ENCODE measurements at regions not wholly inside any gene's neighbourhood (a gene's known extent, or its start where the extent isn't known, plus 50 kb on each side); places are given as distances from the start of the nearest gene placed in this dataset.

- DNase-seq (ENCODE audit: low read depth) = no peak
Measured at GRCh38 chr3:116848248-116848829, 138.8 kb downstream of the TUSC7 start.

DNA sequence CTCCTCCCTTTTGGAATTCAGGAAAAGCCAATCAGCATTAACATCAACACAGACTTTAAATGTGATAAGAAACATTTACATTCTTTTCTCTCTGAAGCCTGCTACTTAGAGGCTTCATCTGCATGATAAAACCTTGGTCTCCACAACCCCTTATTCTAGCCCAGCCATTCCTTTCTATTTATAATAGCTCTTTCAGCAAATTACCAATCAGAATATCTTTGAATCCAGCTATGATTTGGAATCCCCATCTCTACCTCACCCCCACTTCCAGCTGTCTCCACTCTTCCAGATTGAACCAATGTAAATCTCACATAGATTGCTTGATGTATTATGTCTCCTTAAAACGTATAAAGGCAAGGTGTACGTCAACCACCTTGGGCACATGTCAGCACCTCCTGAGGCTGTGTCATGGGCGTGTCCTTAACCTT, 139.7 kb downstream of the TUSC7 start:
- DNase-seq (ENCODE audit: low read depth) = no peak

GRCh38 chr3:116852803-116853202, 143.2 kb downstream of the TUSC7 start:
- no peak for DNase-seq (ENCODE audit: low read depth)

- no peak for DNase-seq (ENCODE audit: low read depth)
Measured at GRCh38 chr3:116863270-116863770, 153.7 kb downstream of the TUSC7 start.

DNA sequence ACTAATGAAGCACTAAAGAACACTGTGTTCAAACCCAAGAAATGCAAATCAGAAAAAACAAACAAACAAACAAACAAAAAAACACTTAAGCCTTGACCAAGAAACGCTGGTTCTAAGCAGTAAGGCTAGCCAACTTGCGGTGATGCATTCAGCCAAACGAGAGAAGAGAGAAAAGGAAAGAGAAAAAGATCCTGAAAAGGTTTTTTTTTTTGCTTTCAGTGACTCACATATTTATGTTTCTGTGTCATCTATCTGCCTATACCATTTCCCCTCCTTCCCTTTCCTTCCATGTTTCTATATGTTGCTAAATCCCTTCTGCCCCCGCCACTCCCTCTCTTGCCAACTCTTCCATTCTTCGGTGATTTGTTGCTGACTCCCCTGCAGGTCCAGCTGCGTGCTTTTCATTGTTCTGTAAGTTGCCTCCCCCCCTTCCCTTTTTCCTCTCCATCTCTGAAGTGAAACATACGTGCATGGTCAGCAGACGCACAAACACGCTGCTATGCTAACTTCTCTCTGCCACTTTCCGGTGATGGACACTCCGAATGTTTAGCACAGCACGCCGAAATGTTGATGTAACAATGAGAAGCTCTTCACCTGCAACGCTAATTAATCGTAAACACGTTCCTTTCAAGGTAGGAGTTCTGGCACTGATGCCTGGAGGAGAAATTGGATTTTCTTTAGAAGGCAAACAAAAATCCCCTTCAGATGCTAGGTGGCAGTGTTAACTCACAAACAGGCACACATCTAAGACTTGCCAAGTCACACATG, 154.4 kb downstream of the TUSC7 start:
- peak; percentile 18 for DNase-seq (ENCODE audit: low read depth)

- DNase-seq (ENCODE audit: low read depth) = no peak
Measured at GRCh38 chr3:116864590-116864927, 155.0 kb downstream of the TUSC7 start.

DNA sequence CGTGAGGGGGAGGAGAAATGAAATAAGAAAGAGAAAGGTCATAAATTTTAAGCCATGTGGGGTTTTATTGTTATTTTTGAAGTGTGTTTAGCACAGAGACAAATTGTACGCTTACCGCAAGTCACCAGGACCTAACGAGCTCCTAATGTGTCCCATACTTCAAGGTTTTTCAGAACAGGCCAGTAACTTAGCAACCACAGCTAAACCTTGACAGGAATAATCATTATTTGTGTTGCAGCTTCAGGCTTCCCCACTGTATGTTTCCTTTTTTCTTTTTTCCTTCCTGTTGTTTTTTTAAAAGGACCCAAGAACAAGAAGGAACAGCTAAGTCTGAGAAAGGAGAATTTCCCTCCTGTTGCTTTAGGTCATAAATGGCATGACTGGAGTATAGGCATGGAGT, 160.8 kb downstream of the TUSC7 start:
- DNase-seq (ENCODE audit: low read depth) = no peak

DNA sequence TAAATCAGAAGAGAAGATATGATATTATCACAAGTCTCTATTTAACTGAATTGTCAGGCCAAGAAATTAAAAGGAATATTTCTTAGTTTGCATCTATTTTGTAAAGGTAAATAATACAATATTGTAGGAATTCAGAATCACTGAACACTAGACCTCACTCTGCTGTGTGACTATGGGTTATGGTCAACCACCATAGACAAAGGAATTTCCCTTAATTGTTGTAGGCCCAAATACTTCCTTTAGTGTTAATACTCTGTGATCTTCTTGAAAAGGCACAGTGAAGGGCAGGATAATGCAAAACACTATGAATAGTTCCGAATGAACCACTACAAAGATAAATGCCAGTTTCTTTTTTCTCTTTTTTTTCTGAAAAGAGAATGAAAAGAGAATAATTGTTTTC, 162.3 kb downstream of the TUSC7 start:
- DNase-seq (ENCODE audit: low read depth) = no peak

DNA sequence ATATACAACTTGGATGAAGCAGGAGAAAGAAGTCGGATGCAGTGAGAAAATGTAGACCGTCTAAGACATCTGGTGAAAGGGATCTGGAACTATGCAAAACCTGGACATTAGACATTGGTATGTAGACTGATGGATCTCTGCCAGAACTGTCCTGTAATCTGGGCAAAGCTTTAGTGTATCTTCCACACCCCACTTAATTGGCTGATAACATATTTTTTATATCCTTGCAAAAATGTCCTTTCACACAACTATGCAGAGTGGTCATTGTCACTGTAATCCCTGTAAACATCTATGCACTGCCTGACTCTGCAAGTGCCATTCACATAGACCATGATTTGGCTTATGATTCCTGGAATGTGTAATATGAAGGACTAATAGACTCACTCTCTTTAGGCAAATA, 163.1 kb downstream of the TUSC7 start:
- DNase-seq (ENCODE audit: low read depth) = no peak

GRCh38 chr3:116873142-116873541, 163.6 kb downstream of the TUSC7 start:
- DNase-seq (ENCODE audit: low read depth) = no peak

DNA sequence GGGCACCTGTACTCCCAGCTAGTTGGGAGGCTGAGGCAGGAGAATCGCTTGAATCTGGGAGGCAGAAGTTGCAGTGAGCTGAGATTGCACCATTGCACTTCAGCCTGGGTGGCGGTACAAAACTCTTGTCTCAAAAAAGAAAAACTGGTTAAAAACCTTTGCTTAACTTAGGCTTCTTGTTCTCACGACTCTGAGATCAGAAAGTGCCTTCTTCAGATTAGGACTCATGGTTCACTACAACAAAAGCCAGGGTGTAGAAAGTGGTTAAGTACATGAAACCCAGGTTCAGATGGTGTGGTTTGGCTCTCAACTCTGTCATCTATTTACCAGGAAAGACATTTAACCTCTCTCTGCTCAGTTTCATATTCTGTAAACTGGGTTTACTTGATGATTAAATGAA, 168.4 kb downstream of the TUSC7 start:
- DNase-seq (ENCODE audit: low read depth) = no peak

GRCh38 chr3:116886202-116886893, 176.8 kb downstream of the TUSC7 start:
- no peak for DNase-seq (ENCODE audit: low read depth)

DNA sequence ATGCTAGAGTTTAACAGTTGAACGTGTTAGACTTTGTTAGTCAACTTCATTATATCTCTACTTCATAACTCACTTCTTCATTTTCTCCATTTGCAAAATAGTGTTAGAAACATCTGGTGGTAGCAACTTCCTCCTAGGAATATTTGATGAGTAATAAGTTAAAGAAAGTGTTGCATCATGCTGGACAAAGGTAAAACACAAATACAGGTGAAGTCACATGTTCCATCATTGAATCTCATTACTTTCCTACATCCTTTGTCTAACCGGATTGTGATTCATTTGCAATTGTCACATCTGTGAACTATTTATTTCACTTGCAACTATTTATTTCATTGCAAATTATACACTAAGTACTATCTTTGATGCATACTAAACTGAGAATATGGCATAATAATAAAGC, 186.5 kb downstream of the TUSC7 start:
- DNase-seq (ENCODE audit: low read depth) = no peak

DNA sequence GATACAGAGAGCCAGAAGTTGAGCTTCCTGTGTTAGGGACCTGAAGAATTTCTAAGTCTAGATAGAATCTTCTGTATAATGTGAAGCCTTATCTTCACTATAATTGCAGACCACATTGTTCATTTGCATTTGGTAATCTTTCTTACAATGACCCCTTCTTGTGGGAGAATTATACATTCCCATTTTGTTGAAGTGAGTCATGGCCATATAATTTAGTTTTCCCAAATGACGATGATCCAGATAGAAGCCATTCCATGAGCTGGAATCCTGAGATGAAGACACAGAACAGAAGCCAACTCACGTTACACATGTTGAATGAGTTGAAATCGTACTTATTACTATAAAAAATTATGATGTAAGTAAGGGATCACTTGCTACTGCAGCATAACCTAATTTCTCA, 187.8 kb downstream of the TUSC7 start:
- DNase-seq (ENCODE audit: low read depth) = no peak

GRCh38 chr3:116899253-116899652, 189.7 kb downstream of the TUSC7 start:
- no peak for DNase-seq (ENCODE audit: low read depth)

GRCh38 chr3:116905334-116905733, 195.8 kb downstream of the TUSC7 start:
- no peak for DNase-seq (ENCODE audit: low read depth)

GRCh38 chr3:116905794-116906193, 196.2 kb downstream of the TUSC7 start:
- no peak for DNase-seq (ENCODE audit: low read depth)

GRCh38 chr3:116912116-116912515, 202.5 kb downstream of the TUSC7 start:
- DNase-seq (ENCODE audit: low read depth) = no peak

DNA sequence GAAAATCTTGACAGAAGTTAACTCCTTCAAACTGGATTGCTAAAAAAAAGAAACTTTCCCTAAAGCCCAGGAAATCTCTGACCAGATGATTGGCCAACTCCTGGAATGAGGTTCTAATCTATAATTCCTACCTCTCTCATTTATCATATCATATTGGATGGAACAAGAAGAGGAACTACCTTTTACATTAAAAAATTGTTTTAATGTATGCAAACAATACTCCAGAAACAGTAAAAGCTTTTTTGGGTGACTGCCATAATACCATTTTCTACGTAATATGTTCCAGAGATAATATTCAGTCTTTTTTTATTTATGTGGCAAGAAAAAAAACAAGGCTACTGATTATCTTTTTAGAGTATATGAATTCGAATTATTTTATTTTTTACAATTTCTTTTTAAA, 204.4 kb downstream of the TUSC7 start:
- DNase-seq (ENCODE audit: low read depth) = no peak

GRCh38 chr3:116916836-116917235, 207.3 kb downstream of the TUSC7 start:
- no peak for DNase-seq (ENCODE audit: low read depth)

DNA sequence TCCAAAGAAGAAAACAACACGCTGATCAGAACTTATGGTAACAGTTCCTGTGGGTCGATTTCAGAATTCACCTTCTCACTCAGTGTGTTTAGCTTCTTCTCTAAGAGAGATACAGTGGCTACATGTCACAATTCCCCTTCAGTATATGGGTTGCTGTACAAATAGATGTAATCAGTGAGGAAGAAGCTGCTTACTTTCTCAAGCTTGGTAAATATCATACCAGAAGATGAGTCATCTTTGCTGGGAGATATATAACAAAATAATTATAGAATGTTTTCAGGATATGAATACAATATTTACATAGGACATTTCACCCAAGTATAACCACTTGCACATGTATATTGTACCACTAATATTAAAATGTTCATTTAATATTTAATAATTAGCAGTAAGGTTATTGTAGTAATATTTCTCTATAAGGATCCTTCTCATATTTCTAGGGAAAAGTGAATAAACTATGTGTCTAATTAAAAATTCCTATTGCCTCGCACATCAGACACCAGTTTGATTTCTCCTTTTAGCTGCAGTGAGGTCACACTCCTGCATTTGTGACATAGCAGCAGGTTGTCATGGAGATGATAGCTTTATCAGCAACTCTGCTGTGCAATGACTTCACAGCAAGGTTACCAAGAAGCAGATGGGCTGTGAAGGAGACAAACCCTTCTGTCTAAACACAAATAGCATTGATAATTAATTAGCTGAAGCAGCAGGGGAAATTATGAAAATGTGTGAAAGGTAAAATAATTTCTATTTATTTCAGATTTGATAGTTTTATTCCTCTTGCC, 211.4 kb downstream of the TUSC7 start:
- DNase-seq (ENCODE audit: low read depth) = no peak

DNA sequence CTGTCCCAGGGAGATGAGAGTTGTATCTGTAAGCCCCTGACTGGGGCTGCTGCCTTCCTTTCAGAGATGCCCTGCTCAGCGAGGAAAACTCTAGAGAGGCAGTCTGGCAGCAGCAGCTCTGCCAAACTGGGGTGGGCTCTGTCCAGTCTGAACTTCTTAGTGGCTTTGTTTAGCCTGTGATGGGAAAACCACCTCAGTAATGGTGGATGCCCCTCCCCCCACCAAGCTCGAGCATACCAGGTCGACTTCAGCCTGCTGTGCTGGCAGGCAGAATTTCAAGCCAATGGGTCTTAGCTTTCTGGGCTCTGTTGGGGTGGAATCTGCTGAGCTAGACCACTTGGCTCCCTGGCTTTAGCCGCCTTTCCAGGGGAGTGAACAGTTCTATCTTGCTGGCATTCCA, 218.3 kb downstream of the TUSC7 start:
- DNase-seq (ENCODE audit: low read depth) = no peak

All from M059J (cell line).